K562 (cell line): ENCODE measurements at regions not wholly inside any gene's neighbourhood (a gene's known extent, or its start where the extent isn't known, plus 50 kb on each side); places are given as distances from the start of the nearest gene placed in this dataset.

Experiments used
- BMI1 ChIP-seq: fragments of 150-350 bp; IDR thresholded peaks from 2 replicates; pipeline ENCODE4 v1.6.1; 2014; ENCODE audit warnings: low read length
- CTCF ChIP-seq, 3 experiments: IDR thresholded peaks in 2 of 3; conservative IDR thresholded peaks in 1 of 3; 2 replicates each; pipeline ENCODE4 v1.5.1; 2011 to 2012; ENCODE audit warnings: low read length in 3 of 3, mild to moderate bottlenecking in 3 of 3, control low read depth in 2 of 3, improper control_type of control experiment in 1 of 3, inconsistent platforms in 1 of 3, low read depth in 1 of 3, mixed read lengths in 1 of 3, moderate library complexity in 1 of 3; ENCODE audit not compliant: insufficient read depth in 2 of 3
- EP400 ChIP-seq: fragments of 450-650 bp; IDR thresholded peaks from 2 replicates; pipeline ENCODE4 v1.6.1; 2017; ENCODE audit warnings: antibody characterized with exemption, mild to moderate bottlenecking, moderate library complexity
- MAZ ChIP-seq, 2 experiments: fragments of 450-650 bp in 1 of 2; sonication (generic) in 1 of 2; formaldehyde crosslinking; IDR thresholded peaks in 1 of 2; conservative IDR thresholded peaks in 1 of 2; 2 replicates each; pipeline versions ENCODE4 v1.4.0 to v1.5.0; 2020; ENCODE audit warnings: mild to moderate bottlenecking in 1 of 2, missing genetic modification reagents in 1 of 2
- MBD2 ChIP-seq: sonication (generic); IDR thresholded peaks from 2 replicates; pipeline ENCODE4 v1.6.1; 2016; ENCODE audit warnings: low read depth, borderline replicate concordance
- MYBL2 ChIP-seq, 2 experiments: fragments of 450-650 bp in 1 of 2; sonication (generic) in 1 of 2; formaldehyde crosslinking in 1 of 2; IDR thresholded peaks; 2 replicates each; pipeline versions ENCODE4 v1.6.1 to v1.8.1; 2017 to 2022; ENCODE audit warnings: borderline replicate concordance in 1 of 2, inconsistent platforms in 1 of 2, low read depth in 1 of 2, mild to moderate bottlenecking in 1 of 2, missing genetic modification reagents in 1 of 2, moderate library complexity in 1 of 2
- NR2C1 ChIP-seq, 2 experiments: fragments of 450-650 bp; IDR thresholded peaks; 2 replicates each; pipeline ENCODE4 v1.6.1; 2017; ENCODE audit warnings: mild to moderate bottlenecking in 2 of 2, antibody characterized with exemption in 1 of 2, inconsistent platforms in 1 of 2, missing compliant biosample characterization in 1 of 2, missing genetic modification characterization in 1 of 2
- NUFIP1 ChIP-seq: fragments of 450-650 bp; IDR thresholded peaks from 2 replicates; pipeline ENCODE4 v1.6.1; 2018; ENCODE audit not compliant: partially characterized antibody
- POLR2AphosphoS5 ChIP-seq: IDR thresholded peaks from 2 replicates; pipeline ENCODE4 v1.6.1; 2011; ENCODE audit warnings: mild to moderate bottlenecking, low read depth, low read length, moderate library complexity; ENCODE audit not compliant: control insufficient read depth, insufficient read depth
- RAD21 ChIP-seq, 2 experiments: fragments of 250-450 bp in 1 of 2; fragments of 450-650 bp in 1 of 2; sonication (Bioruptor Pico) in 1 of 2; formaldehyde crosslinking in 1 of 2; IDR thresholded peaks in 1 of 2; conservative IDR thresholded peaks in 1 of 2; 2 replicates each; pipeline versions ENCODE4 v1.4.0 to v1.8.0; 2020 to 2022; ENCODE audit warnings: mild to moderate bottlenecking in 2 of 2, moderate library complexity in 1 of 2
- ZNF24 ChIP-seq: fragments of 450-650 bp; IDR thresholded peaks from 2 replicates; pipeline ENCODE4 v1.6.1; 2016

GRCh38 chr13:62631619-62632018 is 1216.0 kb upstream of the PCDH20 start:
- TF ChIP-seq MBD2 (no peak), RAD21 (CRISPR knock-in tag; conservative IDR thresholded peaks at IDR 0.05 in 1 of 2, IDR thresholded peaks at IDR 0.05 in 1 of 2) (no peak), POLR2AphosphoS5 (no peak), BMI1 (no peak), CTCF (IDR thresholded peaks at IDR 0.05 in 2 of 3, conservative IDR thresholded peaks at IDR 0.05 in 1 of 3; ENCODE audit: insufficient read depth in 2 of 3, low read depth in 1 of 3, low read length in 3 of 3) (no peak), NR2C1 (IDR thresholded peaks at IDR 0.05) (no peak), NR2C1 (tag; IDR thresholded peaks at IDR 0.05) (no peak), NUFIP1 (no peak), EP400 (no peak), MYBL2 (IDR thresholded peaks at IDR 0.05; ENCODE audit: low read depth) (no peak), MYBL2 (CRISPR knock-in tag; IDR thresholded peaks at IDR 0.05; ENCODE audit: borderline replicate concordance) (no peak), ZNF24 (no peak), MAZ (CRISPR knock-in tag; conservative IDR thresholded peaks at IDR 0.05 in 1 of 2, IDR thresholded peaks at IDR 0.05 in 1 of 2) (no peak)
